ENCODE measurements at regions not wholly inside any gene's neighbourhood (a gene's known extent, or its start where the extent isn't known, plus 50 kb on each side); places are given as distances from the start of the nearest gene placed in this dataset.

DNA sequence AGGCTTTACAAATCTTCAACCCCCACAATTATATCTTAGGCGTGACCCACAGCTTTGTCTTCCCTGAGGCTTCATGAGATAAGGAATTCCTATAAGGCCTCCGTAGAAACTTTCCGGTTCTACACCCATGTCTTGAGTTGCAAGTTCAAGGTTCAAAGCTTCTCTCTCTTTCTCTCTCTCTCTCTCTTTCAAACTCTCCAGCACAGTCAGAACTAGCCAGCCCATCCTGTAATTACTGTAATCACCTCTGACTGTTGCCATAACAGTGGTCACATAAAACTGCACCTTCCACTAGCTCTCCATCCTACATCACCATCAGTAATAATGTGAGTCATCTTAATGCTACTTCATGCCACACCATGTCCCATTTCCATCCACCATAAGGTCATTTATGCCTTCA lies 90.0 kb upstream of the NFASC start:
- TF ChIP-seq, protein P1, sequence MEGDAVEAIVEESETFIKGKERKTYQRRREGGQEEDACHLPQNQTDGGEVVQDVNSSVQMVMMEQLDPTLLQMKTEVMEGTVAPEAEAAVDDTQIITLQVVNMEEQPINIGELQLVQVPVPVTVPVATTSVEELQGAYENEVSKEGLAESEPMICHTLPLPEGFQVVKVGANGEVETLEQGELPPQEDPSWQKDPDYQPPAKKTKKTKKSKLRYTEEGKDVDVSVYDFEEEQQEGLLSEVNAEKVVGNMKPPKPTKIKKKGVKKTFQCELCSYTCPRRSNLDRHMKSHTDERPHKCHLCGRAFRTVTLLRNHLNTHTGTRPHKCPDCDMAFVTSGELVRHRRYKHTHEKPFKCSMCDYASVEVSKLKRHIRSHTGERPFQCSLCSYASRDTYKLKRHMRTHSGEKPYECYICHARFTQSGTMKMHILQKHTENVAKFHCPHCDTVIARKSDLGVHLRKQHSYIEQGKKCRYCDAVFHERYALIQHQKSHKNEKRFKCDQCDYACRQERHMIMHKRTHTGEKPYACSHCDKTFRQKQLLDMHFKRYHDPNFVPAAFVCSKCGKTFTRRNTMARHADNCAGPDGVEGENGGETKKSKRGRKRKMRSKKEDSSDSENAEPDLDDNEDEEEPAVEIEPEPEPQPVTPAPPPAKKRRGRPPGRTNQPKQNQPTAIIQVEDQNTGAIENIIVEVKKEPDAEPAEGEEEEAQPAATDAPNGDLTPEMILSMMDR (IDR thresholded peaks at IDR 0.05): no peak
- no peak for TF ChIP-seq POLR2A (IDR thresholded peaks at IDR 0.05)
